ENCODE measurements at regions not wholly inside any gene's neighbourhood (a gene's known extent, or its start where the extent isn't known, plus 50 kb on each side); places are given as distances from the start of the nearest gene placed in this dataset.

- TF ChIP-seq CTCF (conservative IDR thresholded peaks at IDR 0.05) (no peak), EZH2 (IDR thresholded peaks at IDR 0.05; ENCODE audit: low read depth) (no peak)
Measured at GRCh38 chr4:120316416-120316815, 249.8 kb upstream of the MAD2L1 start.
